ENCODE measurements at regions not wholly inside any gene's neighbourhood (a gene's known extent, or its start where the extent isn't known, plus 50 kb on each side); places are given as distances from the start of the nearest gene placed in this dataset.

DNA sequence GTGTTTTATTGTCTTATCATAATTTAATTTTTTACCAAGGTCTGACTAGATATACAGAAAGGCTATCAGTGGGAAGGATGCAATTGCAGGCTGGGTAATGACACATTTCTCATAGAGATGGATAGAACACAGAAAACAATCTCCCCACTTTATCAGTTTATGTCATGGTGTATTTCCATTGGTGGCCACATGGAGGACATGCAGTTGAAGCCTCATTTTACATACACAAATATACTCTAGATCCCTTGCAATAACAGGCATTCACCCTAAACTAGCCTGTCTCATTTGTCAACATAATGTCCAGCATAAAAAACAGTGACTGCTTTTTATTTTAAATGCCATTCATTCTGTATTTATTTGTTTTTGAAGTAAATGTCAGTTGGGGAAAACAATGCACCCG lies 526.3 kb downstream of the GABRG2 start:
- H3K36me3 ChIP-seq (ENCODE audit: control insufficient read depth, insufficient read depth, low read length): no peaks in the 10 kb centered on the region
- ChIA-PET CTCF (no interaction called here), POLR2A (ENCODE audit: unreplicated experiment) (no interaction called here)
- no peak overlapping the region for H3K4me2 ChIP-seq (ENCODE audit: low read depth, low read length)
- H3K23ac ChIP-seq (ENCODE audit: low read depth, low read length): no peak overlapping the region
- H3K79me1 ChIP-seq (ENCODE audit: low read depth in 1 of 2, low read length in 2 of 2): no peaks in the 10 kb centered on the region
- no peaks in the 10 kb centered on the region for H3K4me1 ChIP-seq (ENCODE audit: control insufficient read depth, insufficient read depth, low read length)
- DNase-seq (no peak), ATAC-seq (ENCODE audit: low read depth) (no peak)
- H3K18ac ChIP-seq (ENCODE audit: low read depth, low read length): no peak overlapping the region
- H3K27ac ChIP-seq (ENCODE audit: insufficient read depth, low read length): no peak overlapping the region
- BruUV-seq (replicated peaks): no TSS peak
- H3K9ac ChIP-seq (ENCODE audit: low read depth, low read length): no peak overlapping the region
- WGBS, 2 experiments (ENCODE audit: extremely low coverage in 2 of 2, insufficient read length in 1 of 2): no CpG with 5 or more reads among the region's 1 CpG
- H3K4me3 ChIP-seq (ENCODE audit: insufficient read depth, low read depth, low read length): no peak overlapping the region
- no peak overlapping the region for H3K56ac ChIP-seq (ENCODE audit: extremely low read depth, insufficient read depth, low read length)
- H2AK5ac ChIP-seq (ENCODE audit: low read depth, low read length): no peak overlapping the region
- H2BK20ac ChIP-seq (ENCODE audit: low read depth, low read length): no peak overlapping the region
- no peak overlapping the region for H2BK15ac ChIP-seq (ENCODE audit: low read depth, low read length)
- intact Hi-C loops (cut with micrococcal nuclease): no loop called here
- no peak overlapping the region for H2AK9ac ChIP-seq (replicated peaks; ENCODE audit: low read depth, low read length, poor library complexity)
- H2BK120ac ChIP-seq (ENCODE audit: low read depth, low read length): no peak overlapping the region
- H2BK5ac ChIP-seq (ENCODE audit: low read depth, low read length, poor library complexity, severe bottlenecking): no peak overlapping the region
- TF ChIP-seq RFX5 (IDR thresholded peaks at IDR 0.05; ENCODE audit: low read depth, low read length): no peak
- TF ChIP-seq RAD21 (IDR thresholded peaks at IDR 0.05; ENCODE audit: low read length): no peak
- no peak for TF ChIP-seq BHLHE40 (IDR thresholded peaks at IDR 0.05; ENCODE audit: low read depth, low read length)
- TF ChIP-seq FOS (IDR thresholded peaks at IDR 0.05; ENCODE audit: low read depth, low read length): no peak
- TF ChIP-seq, protein P1, sequence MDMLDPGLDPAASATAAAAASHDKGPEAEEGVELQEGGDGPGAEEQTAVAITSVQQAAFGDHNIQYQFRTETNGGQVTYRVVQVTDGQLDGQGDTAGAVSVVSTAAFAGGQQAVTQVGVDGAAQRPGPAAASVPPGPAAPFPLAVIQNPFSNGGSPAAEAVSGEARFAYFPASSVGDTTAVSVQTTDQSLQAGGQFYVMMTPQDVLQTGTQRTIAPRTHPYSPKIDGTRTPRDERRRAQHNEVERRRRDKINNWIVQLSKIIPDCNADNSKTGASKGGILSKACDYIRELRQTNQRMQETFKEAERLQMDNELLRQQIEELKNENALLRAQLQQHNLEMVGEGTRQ (IDR thresholded peaks at IDR 0.05; ENCODE audit: low read depth, low read length): no peak
- no peak for TF ChIP-seq CEBPB (IDR thresholded peaks at IDR 0.05; ENCODE audit: low read depth, low read length)
- TF ChIP-seq MXI1 (IDR thresholded peaks at IDR 0.05; ENCODE audit: borderline replicate concordance, low read depth, low read length): no peak
- no peak overlapping the region for H2AFZ ChIP-seq (replicated peaks; ENCODE audit: low read length, poor library complexity)
- no peak overlapping the region for H3K4ac ChIP-seq (ENCODE audit: low read depth, low read length)
- in situ Hi-C loops (cut with MboI; ENCODE audit: low sequenced_read_pairs): no loop called here
- H3K27me3 ChIP-seq (ENCODE audit: control insufficient read depth, insufficient read depth, low read length): no peaks in the 10 kb centered on the region
- no peak overlapping the region for H4K91ac ChIP-seq (ENCODE audit: insufficient read depth, low read depth, low read length)
- H3K9me3 ChIP-seq (ENCODE audit: control insufficient read depth, insufficient read depth, low read length): peaks cover 4% of the 10 kb centered on the region
- H4K8ac ChIP-seq (ENCODE audit: low read depth in 2 of 2, low read length in 2 of 2): no peak overlapping the region
- no peak overlapping the region for H4K5ac ChIP-seq (ENCODE audit: low read depth, low read length)
- no peaks in the 10 kb centered on the region for H3K9me1 ChIP-seq (ENCODE audit: insufficient read depth, low read length)
- no peaks in the 10 kb centered on the region for H4K20me1 ChIP-seq (ENCODE audit: insufficient read depth, low read length)
- H3K14ac ChIP-seq (replicated peaks; ENCODE audit: low read depth, low read length): no peak overlapping the region
- dilution Hi-C loops (cut with HindIII; ENCODE audit: low sequenced_read_pairs, unreplicated experiment): no loop called here

Measured in IMR-90 (cell line).